Neural cell (in vitro differentiated cells): ENCODE measurements at regions not wholly inside any gene's neighbourhood (a gene's known extent, or its start where the extent isn't known, plus 50 kb on each side); places are given as distances from the start of the nearest gene placed in this dataset.

Experiments
- EZH2 ChIP-seq: fragments of 200-600, 300-800 bp; shearing (Covaris generic), sonication (generic); IDR thresholded peaks from 2 replicates; pipeline ENCODE4 v1.6.1; 2014; ENCODE audit warnings: antibody characterized with exemption, low read length, borderline replicate concordance, mild to moderate bottlenecking; ENCODE audit not compliant: insufficient read depth, poor library complexity, severe bottlenecking
- TF ChIP-seq, protein P1 (sequence below): fragments of 450-650 bp; IDR thresholded peaks from 2 replicates; pipeline ENCODE4 v1.5.1; 2014; ENCODE audit warnings: antibody characterized with exemption, mild to moderate bottlenecking, moderate library complexity; ENCODE audit not compliant: poor library complexity, severe bottlenecking

DNA sequence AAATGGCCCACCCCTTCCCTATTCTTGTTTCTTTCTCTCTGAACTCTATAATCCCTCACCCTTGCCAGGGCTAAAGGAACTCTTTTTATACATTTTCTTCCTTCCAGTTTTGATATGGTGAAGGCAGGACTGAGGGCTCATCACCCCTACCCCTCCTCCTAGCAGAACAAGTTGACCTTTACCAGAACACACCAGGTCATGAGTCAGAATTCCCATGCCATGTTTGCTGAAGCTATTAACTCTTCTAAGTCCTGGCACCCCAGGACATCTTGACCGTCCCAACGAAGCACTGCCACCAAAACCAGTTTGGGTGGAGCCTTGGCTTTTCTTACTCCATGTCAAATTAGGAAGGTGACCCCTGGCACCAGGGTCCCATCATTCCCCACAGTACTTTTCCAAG is 57.5 kb upstream of the DYNLT3 start:
- TF ChIP-seq, protein P1, sequence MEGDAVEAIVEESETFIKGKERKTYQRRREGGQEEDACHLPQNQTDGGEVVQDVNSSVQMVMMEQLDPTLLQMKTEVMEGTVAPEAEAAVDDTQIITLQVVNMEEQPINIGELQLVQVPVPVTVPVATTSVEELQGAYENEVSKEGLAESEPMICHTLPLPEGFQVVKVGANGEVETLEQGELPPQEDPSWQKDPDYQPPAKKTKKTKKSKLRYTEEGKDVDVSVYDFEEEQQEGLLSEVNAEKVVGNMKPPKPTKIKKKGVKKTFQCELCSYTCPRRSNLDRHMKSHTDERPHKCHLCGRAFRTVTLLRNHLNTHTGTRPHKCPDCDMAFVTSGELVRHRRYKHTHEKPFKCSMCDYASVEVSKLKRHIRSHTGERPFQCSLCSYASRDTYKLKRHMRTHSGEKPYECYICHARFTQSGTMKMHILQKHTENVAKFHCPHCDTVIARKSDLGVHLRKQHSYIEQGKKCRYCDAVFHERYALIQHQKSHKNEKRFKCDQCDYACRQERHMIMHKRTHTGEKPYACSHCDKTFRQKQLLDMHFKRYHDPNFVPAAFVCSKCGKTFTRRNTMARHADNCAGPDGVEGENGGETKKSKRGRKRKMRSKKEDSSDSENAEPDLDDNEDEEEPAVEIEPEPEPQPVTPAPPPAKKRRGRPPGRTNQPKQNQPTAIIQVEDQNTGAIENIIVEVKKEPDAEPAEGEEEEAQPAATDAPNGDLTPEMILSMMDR = no peak
- no peak for TF ChIP-seq EZH2
